Colon (tissue), 2 donors: ENCODE measurements at regions not wholly inside any gene's neighbourhood (a gene's known extent, or its start where the extent isn't known, plus 50 kb on each side); places are given as distances from the start of the nearest gene placed in this dataset.

Source experiments
- FAIRE-seq: peaks from 2 replicates; lab custom pipeline; 2012; peaks lifted over from hg19 to GRCh38; lab: Jason Lieb, UNC
- donor health status: control.
- donor health status: control.

DNA sequence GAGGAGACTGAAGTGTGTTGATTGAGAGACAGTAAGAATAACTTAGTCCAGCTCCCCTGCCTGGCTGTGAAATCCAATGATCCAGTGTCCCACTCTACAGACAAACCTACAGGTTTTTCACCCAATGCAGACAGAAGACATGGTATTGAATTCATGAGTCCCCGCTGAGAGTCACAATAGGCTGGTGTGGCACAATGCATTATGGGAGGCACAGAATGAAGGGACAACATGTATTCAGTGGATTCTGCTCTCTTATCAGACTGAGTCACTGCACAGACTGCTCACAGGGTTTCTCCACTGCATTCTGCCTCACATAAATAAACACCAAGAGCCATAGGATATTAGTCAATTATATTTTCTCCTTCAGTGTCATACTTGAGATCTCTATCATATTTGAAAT is 55.2 kb upstream of the TOP3B start:
- FAIRE-seq, result no peak

DNA sequence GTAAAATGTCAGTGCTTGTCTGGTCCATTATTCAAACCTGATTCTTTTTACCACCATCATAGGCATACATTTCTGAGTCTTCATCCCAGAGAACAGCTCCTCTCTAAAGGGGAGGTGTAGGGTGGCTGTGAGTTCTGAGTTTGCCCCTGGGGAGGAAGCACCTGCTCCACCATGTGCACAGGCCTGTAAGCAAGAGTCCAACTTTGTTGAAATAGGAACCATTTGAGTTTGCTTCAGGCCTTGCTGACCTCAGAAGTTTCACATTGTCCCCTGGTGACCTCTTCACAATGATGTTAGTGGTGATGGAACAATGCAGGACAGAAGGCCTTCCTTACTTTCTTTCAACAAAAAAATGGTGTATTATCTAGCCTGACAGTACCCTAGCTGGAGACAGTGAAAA is 54.6 kb upstream of the TOP3B start:
- FAIRE-seq, result no peak

DNA sequence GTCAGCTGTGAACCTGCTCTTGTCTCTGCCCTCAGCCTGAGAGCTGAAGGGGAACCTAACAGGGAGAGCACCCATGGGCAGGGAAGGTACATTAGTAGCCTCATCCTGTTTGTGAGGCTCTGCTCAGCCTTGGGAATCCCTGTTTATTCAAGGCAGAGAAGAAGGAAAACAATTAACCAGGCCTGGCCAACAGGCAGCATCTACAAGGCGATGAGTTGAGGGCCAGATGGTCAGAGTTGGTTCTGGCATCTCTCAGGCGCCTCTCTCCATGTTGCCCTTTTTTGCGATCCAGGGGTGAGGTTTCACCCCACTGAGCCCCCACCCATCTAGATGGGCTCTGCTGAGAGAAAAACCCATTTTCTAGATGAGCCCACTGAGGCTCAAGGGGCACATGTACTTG is 54.0 kb upstream of the TOP3B start:
- FAIRE-seq, result no peak

DNA sequence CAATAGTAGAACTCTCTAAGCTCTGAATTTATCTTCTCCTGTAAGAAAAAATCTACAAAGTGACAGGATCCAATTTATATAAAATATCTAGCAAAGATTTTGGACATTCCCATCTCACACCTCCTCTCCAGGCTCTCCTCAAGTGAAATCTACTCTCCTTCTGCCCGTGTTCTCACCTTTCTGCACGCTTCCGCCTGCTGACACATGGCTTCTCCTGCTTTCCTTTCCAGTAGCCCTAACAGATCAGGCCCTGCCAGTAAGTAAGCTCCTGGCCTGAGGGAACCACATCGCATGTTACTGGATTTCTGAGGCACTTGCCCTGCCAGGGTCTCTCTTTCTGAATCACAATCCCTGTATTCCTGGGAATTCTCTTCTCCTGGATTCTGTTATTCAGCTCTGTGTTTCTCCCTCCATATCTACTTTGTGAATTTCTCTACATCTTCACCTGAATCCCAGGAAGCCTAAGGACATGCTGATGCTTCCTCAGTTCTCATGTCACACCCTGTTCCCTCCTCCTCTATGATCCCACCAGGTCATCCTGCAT is 53.3 kb upstream of the TOP3B start:
- FAIRE-seq, result no peak

DNA sequence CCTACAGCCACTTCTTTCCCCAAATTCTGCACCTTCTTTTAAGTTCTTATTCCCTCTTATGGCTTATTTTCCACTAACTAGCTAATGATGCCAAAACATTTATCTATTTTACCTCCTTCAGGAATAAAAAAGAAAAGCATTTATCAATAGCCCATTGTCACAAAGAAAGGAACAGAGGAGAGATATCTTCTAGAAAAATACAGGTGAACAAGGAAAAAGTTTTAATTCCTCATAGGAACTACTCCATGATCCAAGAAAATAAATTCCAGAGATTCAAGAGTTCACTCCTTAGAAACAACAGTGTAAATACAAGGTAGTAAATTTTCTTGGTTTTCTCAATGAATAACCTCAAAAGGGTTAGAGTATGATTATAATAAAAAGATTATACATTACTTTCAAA is 52.6 kb upstream of the TOP3B start:
- FAIRE-seq, result no peak

DNA sequence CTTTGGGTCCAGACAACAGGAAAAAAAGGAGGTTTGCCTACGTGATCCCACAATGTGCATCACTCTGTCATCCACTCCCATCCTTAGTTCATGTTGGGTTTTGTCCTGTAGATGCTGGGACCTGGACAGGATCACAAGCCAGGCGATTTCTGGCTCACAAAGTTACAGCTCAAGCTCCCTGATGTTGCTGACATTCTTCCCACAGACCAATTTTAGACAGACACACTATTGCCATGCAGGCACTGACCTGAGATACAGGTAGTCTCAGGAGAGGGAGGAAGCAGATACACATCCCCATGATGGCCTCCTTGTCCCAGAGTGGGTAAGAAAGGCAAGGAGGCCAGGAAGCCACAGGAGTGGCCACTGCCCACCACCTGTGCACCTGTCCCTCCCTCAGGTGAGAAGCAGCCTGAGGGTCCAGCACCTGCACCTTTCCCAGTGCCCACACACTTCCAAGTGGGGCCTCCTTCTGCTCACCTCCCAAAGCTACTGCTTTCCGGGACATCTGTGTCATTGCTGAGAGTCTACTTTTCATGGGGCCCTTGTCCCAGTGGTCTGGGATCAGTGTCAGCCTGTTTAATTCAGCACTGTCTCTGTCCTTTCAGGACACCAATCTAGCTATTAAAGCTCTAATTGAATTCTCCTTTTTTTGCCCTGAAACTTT is 52.0 kb upstream of the TOP3B start:
- FAIRE-seq, result no peak

DNA sequence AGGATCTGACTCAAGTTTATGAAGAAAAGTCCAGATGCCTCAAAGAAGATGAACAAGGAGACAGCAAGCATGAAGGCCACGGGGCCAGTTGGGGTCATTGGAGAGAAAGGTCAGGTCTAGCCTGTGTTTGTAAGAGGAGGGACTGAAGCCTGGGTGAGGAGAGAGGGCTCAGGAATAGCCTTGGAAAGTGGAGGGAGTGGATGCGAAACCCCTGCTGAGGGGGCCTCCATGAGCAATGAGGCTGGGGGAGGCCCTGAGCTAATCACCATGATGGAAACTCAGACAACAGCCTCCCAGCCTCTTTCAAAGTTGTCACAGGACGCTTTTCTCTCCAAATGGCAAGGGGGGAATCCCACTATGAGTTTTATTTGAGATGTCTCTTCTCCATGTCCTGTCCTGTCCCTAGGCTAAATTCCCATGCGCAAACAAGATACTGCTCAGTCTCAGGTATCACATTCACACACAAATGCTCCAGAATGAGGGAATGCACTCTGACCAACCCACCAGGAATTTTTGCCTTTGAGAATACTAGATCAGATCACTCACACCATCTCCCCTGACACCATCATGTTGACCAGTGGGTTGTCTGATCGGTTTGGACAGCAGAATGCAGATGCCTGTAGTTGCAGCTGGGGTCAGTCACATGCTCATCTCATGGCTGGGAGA is 51.3 kb upstream of the TOP3B start:
- FAIRE-seq, result no peak

DNA sequence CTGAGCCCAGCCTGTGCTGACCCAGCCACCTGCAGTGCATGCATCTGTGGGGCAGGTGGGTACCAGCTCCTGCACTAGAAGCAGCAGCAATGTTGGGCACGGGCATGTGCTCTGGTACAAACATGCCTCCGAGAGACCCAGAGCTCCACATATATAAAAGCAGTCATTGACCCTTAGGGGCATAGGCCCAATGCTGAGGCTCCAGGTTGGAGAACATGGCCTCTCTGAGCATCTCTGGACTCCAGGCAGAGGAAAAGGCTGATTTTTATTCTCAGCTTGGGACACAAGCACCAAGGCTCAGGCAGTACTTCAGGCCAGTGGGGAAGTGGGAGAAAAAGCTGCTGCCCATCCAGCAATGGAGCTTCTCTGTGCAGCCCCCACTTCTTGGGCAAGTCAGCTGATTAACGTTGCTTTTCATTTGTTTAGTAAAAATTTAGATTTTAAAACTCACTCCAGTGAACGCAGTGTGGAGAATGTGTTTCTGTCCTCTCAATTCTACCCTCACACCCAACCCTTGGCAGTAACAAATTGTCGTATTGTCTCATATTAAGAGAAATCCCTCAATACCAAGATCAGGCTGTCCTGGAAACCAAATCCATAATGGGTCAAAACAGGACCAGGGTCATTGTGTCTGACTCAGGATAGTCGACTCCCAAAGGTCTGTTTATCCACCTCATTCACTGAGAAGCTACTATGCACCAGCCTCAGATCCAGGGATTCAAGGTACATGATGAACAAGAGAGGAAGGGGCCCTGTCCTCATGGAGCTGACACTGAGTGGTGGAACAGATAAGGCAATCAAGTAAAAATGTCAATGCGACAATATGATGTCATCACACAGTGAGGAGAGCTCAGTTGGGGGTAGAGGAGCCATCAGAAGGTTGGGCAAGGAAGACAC is 50.6 kb upstream of the TOP3B start:
- no peak for FAIRE-seq

DNA sequence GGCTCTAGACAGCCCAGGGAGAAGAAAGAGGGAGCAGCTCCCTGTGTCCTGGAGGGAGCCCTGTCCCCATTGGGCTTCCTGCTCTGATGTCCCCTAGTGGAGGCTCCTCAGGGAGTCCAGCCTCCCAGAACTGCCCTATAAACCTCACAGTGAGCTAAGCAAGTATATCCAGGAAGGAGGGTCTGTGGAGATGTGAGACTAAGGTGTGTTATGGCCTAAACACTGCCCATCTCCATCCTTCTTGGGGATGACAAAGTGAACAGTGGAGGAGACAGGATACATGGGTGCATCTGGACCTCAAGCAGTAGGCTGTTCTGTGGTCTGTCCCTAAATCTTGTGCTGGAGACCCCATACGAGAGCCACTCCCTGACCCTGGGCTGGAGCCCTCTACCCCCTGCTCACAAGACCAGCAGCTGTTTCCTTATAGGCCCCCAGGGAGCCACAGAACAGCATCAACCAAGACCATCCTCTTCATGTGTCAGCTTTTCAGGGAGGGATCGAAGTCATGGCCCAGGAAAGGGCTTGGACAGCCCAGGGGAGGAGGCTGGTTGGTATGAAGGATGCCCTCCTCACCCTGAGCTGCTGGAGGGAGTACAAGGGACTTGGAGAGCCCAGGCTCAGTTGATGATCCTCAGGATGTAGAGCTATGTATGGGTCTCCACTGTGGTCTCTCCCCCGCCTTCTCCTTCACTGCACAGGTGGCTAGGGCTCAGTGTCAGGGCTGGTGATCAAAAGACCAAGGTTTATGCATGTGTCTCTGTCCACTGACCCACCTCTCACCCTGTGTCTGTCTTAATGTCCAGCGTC is 49.7 kb upstream of the TOP3B start:
- FAIRE-seq, result no peak
